Esophagus muscularis mucosa (tissue), 4 donors: ENCODE measurements at regions not wholly inside any gene's neighbourhood (a gene's known extent, or its start where the extent isn't known, plus 50 kb on each side); places are given as distances from the start of the nearest gene placed in this dataset.
A peak's percentile ranks its signal among the peaks of the same experiment; 100 is the strongest.
"Not testable (repeated sequence)": the region's sequence is repeated elsewhere in the genome, so short reads cannot be mapped to it uniquely, and the experiment has no call there.

Experiments
- DNase-seq: peaks from one replicate; pipeline ENCODE4 v3.0.0-alpha.2; 2017; ENCODE audit errors: extremely low spot score
- H3K27ac ChIP-seq, 4 donors: fragments of 200-600 bp; sonication (generic); replicated peaks in 1 of 4; 1 replicate in 3 of 4; 2 replicates in 1 of 4; pipeline ENCODE4 v1.5.1; 2016 to 2019; ENCODE audit warnings: mild to moderate bottlenecking in 1 of 4
- H3K27me3 ChIP-seq, 4 donors: fragments of 200-600 bp; sonication (generic); one replicate each; pipeline versions ENCODE4 v1.5.1 to v1.6.0; 2016 to 2019
- H3K36me3 ChIP-seq, 4 donors: fragments of 200-600 bp; sonication (generic); one replicate each; pipeline ENCODE4 v1.5.1; 2016 to 2019
- H3K4me1 ChIP-seq, 4 donors: fragments of 200-600 bp; sonication (generic); one replicate each; pipeline ENCODE4 v1.5.1; 2016 to 2019
- H3K4me3 ChIP-seq, 4 donors: fragments of 200-600 bp; sonication (generic); 1 replicate in 2 of 4; 2 replicates in 2 of 4; pipeline ENCODE4 v1.5.1; 2016 to 2019; ENCODE audit warnings: mild to moderate bottlenecking in 4 of 4, moderate library complexity in 1 of 4
- H3K9me3 ChIP-seq, 4 donors: fragments of 200-600 bp; sonication (generic); 1 replicate in 3 of 4; 2 replicates in 1 of 4; pipeline ENCODE4 v1.5.1; 2016 to 2019
- EP300 ChIP-seq: sonication (generic); formaldehyde crosslinking; IDR thresholded peaks from one replicate; pipeline ENCODE4 v1.6.1; 2017; ENCODE audit warnings: antibody characterized with exemption
- POLR2A ChIP-seq: fragments of 450-650 bp; IDR thresholded peaks from one replicate; pipeline ENCODE4 v1.6.1; 2017; ENCODE audit warnings: antibody characterized with exemption, moderate library complexity, mild to moderate bottlenecking, low read depth
- POLR2AphosphoS5 ChIP-seq, 2 donors: sonication (generic); formaldehyde crosslinking; IDR thresholded peaks; one replicate each; pipeline ENCODE4 v1.6.1; 2017; ENCODE audit warnings: antibody characterized with exemption in 2 of 2
- WGBS: methylation state at CpG from one replicate; pipeline ENCODE4 v1.1.5; 2018; 5-methylcytosine and 5-hydroxymethylcytosine counted together
- intact Hi-C: fragments of 100-400 bp; cut with DNase I; formaldehyde crosslinking; loops from one replicate; pipeline ENCODE4 v1.15.1; 2023
- TF ChIP-seq, protein P1 (sequence below), 3 experiments: fragments of 200-600 bp in 2 of 3; fragments of 450-650 bp in 1 of 3; sonication (generic) in 2 of 3; IDR thresholded peaks; one replicate each; pipeline ENCODE4 v1.5.1; 2017 to 2019; ENCODE audit warnings: antibody characterized with exemption in 3 of 3, mild to moderate bottlenecking in 2 of 3, moderate library complexity in 1 of 3

- H3K27me3 ChIP-seq = no peaks in the 10 kb centered on the region
- TF ChIP-seq EP300 = no peak
- TF ChIP-seq, protein P1, sequence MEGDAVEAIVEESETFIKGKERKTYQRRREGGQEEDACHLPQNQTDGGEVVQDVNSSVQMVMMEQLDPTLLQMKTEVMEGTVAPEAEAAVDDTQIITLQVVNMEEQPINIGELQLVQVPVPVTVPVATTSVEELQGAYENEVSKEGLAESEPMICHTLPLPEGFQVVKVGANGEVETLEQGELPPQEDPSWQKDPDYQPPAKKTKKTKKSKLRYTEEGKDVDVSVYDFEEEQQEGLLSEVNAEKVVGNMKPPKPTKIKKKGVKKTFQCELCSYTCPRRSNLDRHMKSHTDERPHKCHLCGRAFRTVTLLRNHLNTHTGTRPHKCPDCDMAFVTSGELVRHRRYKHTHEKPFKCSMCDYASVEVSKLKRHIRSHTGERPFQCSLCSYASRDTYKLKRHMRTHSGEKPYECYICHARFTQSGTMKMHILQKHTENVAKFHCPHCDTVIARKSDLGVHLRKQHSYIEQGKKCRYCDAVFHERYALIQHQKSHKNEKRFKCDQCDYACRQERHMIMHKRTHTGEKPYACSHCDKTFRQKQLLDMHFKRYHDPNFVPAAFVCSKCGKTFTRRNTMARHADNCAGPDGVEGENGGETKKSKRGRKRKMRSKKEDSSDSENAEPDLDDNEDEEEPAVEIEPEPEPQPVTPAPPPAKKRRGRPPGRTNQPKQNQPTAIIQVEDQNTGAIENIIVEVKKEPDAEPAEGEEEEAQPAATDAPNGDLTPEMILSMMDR (IDR thresholded peaks at IDR 0.05) = no peak
- no peak for TF ChIP-seq POLR2A
- TF ChIP-seq POLR2AphosphoS5 (IDR thresholded peaks at IDR 0.05) = no peak
- intact Hi-C loops = no loop called here
- H3K4me1 ChIP-seq = peaks cover 0 to 8% (median 4%) of the 10 kb centered on the region in 4 donors
- no peak overlapping the region for H3K4me3 ChIP-seq
- no peak for DNase-seq
- H3K36me3 ChIP-seq = no peaks in the 10 kb centered on the region
- H3K27ac ChIP-seq = no peak overlapping the region
- H3K9me3 ChIP-seq = no peaks in the 10 kb centered on the region
- WGBS = 93% methylated on average over 5 of the region's 12 CpGs
Measured at GRCh38 chr11:67795746-67796145, 121.3 kb upstream of the ALDH3B2 start.

DNA sequence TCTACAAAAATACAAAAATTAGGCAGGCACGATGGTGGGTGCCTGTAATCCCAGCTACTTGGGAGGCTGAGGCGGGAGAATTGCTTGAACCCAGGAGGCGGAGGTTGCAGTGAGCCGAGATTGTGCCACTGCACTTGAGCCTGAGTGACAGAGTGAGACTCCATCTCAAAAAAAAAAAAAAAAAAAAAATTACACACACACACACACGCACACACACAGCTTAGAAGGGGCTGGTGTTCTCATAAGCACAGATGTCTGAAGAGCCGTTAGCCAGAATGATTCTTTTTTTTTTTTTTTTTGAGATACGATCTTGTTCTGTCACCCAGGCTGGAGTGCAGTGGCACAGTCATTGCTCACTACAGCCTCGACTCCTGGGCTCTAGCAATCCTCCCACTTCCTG lies 119.3 kb upstream of the ALDH3B2 start:
- H3K4me3 ChIP-seq, H3K27me3 ChIP-seq, H3K36me3 ChIP-seq, H3K27ac ChIP-seq, H3K9me3 ChIP-seq, H3K4me1 ChIP-seq, DNase-seq, intact Hi-C loops: not testable (repeated sequence)
- WGBS = 60% methylated on average over 8 of the region's 8 CpGs

DNA sequence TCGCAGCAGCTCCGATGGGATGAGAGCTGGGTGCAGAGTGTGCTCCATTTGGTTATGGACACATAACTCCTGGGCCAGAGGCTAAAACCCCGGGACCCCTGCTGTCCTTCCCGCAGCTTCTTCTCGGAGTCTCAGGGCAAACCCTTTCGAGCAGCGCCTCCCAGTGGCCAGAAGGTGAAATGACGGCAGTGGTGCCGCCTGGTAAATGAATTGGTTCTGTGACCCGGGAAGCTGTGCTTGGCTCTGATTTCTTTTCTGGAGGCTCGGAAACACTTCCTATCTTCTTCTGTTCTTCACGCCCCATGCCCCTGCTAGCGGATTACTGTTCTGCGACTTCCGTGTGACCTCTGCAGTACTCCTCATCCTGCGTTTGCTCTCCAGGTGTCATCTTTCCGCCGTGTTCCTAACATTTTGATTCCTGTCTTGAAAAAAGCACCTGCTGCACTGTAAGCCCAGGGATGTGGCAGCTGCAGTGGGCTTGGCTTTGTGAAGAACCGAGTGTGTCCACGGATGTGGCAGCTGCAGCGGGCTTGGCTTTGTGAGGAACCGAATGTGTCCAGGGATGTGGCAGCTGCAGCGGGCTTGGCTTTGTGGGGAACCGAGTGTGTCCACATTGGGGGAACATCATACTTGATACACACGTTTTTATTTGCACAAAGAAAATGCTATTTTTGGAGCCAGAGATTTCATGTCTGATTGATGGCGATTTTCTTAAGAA lies 118.0 kb upstream of the ALDH3B2 start:
- H3K9me3 ChIP-seq, H3K27ac ChIP-seq, intact Hi-C loops, H3K4me1 ChIP-seq, H3K36me3 ChIP-seq, H3K4me3 ChIP-seq, H3K27me3 ChIP-seq, DNase-seq: not testable (repeated sequence)
- 26% methylated on average over 26 of the region's 26 CpGs for WGBS
- TF ChIP-seq, protein P1 (IDR thresholded peaks at IDR 0.05) = peak; percentile 42 to 54 (median 44)

DNA sequence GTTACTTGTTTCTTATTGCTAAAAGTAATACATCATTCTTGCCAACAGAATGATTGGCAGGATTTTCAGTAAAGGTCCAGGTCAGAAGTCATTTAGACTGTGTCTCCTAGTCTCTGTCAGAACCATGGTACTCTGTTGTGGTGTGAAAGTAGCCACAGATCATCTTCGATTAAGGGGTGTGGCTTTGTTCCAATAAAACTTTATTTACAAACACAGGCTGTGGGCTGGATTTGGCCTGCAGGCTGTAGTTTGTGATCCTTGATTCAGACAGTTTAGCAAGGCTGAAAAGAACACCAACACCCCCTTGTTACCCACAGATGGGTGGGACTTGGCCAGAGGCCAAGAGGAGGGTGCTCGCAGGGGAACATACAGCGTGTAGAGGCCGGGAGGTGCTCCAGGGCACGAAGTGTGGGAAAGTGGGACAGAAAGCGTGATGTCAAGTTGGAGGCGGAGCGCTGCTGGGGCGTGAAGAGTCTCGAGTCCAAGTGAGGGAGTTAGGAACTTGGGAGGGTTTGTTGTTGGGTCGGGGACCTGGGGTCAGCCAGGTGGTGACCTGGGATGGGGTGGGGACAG lies 117.3 kb upstream of the ALDH3B2 start:
- H3K4me1 ChIP-seq, H3K27me3 ChIP-seq, H3K36me3 ChIP-seq, H3K4me3 ChIP-seq, DNase-seq, intact Hi-C loops, H3K27ac ChIP-seq, H3K9me3 ChIP-seq: not testable (repeated sequence)
- 38% methylated on average over 11 of the region's 11 CpGs for WGBS

DNA sequence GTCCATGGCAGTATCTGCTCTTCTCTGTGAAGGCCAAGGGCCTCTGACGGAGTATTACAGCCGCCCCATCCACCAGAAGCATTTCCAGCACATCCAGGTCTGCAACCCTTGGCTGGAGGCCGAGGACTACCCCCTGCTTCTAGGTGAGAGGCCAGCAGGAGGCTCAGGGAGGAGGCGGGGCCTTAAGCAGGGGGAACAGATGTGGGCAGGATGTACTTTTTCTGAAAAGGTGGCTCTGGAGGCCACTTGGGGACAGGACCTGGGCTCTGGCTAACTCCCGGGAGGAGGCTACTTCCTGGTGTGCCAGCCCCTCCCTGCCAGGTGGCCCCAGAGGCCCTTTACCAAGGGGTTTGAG lies 113.9 kb upstream of the ALDH3B2 start:
- intact Hi-C loops, H3K27me3 ChIP-seq, H3K36me3 ChIP-seq, H3K4me1 ChIP-seq, H3K4me3 ChIP-seq, H3K9me3 ChIP-seq, H3K27ac ChIP-seq, DNase-seq: not testable (repeated sequence)
- WGBS = 40% methylated on average over 4 of the region's 5 CpGs

GRCh38 chr11:67787681-67788340 lies 113.4 kb upstream of the ALDH3B2 start:
- H3K4me1 ChIP-seq, H3K27ac ChIP-seq, H3K4me3 ChIP-seq, intact Hi-C loops, H3K36me3 ChIP-seq, H3K9me3 ChIP-seq, H3K27me3 ChIP-seq, DNase-seq: not testable (repeated sequence)
- 39% methylated on average over 4 of the region's 19 CpGs for WGBS

- intact Hi-C loops, H3K36me3 ChIP-seq, H3K4me3 ChIP-seq, H3K27ac ChIP-seq, DNase-seq, H3K4me1 ChIP-seq, H3K27me3 ChIP-seq, H3K9me3 ChIP-seq: not testable (repeated sequence)
- 100% methylated on average over 2 of the region's 2 CpGs for WGBS
Measured at GRCh38 chr11:67781967-67782366, 107.5 kb upstream of the ALDH3B2 start.

GRCh38 chr11:67781506-67781905 lies 107.1 kb upstream of the ALDH3B2 start:
- H3K4me3 ChIP-seq, H3K27me3 ChIP-seq, H3K9me3 ChIP-seq, intact Hi-C loops, H3K4me1 ChIP-seq, DNase-seq, H3K27ac ChIP-seq, H3K36me3 ChIP-seq: not testable (repeated sequence)
- 84% methylated on average over 2 of the region's 2 CpGs for WGBS
